ENCODE measurements at regions not wholly inside any gene's neighbourhood (a gene's known extent, or its start where the extent isn't known, plus 50 kb on each side); places are given as distances from the start of the nearest gene placed in this dataset.

DNA sequence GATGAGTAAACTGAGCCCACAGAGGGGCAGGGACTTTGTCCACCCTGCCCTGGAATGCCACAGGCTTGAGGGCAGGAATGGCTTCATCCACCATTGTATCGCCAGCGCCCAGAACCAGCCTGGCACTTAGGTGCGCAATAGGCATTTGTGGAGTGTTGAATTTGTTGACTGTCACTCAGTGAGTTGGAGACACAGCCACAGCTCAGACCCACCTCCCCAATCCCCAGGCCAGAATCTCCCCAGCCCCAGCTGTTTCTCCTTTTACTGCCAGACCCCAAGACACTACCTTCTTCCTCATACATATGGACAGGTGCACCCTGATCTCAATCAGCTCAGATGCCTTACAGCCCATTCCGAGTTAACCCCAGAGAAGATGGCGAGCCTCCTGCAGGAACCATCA, 674.5 kb downstream of the MATN1 start:
- no peaks in the 10 kb centered on the region for H3K36me3 ChIP-seq (ENCODE audit: control insufficient read depth in 4 of 4, insufficient read depth in 4 of 4, low read length in 4 of 4)
- H3K4me3 ChIP-seq = no peak overlapping the region
- TF ChIP-seq, protein P1, sequence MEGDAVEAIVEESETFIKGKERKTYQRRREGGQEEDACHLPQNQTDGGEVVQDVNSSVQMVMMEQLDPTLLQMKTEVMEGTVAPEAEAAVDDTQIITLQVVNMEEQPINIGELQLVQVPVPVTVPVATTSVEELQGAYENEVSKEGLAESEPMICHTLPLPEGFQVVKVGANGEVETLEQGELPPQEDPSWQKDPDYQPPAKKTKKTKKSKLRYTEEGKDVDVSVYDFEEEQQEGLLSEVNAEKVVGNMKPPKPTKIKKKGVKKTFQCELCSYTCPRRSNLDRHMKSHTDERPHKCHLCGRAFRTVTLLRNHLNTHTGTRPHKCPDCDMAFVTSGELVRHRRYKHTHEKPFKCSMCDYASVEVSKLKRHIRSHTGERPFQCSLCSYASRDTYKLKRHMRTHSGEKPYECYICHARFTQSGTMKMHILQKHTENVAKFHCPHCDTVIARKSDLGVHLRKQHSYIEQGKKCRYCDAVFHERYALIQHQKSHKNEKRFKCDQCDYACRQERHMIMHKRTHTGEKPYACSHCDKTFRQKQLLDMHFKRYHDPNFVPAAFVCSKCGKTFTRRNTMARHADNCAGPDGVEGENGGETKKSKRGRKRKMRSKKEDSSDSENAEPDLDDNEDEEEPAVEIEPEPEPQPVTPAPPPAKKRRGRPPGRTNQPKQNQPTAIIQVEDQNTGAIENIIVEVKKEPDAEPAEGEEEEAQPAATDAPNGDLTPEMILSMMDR (IDR thresholded peaks at IDR 0.05; ENCODE audit: control extremely low read depth, extremely low read depth) = no peak
- no peaks in the 10 kb centered on the region for H3K4me1 ChIP-seq (ENCODE audit: control insufficient read depth in 5 of 5, insufficient read depth in 5 of 5, low read length in 5 of 5)
- no peak for DNase-seq
- no peak for ATAC-seq (ENCODE audit: insufficient read depth, low FRiP score)
- 89 to 91% methylated on average over 5 of the region's 5 CpGs for WGBS, 2 donors
- peaks cover 0 to 2% (median 0%) of the 10 kb centered on the region in 4 donors for H3K9me3 ChIP-seq (ENCODE audit: control insufficient read depth in 4 of 4, insufficient read depth in 3 of 4, low read length in 3 of 4)
- no peak overlapping the region for H3K9ac ChIP-seq (ENCODE audit: insufficient read depth in 1 of 2, low read length in 2 of 2)
- H3K27ac ChIP-seq (ENCODE audit: low read depth in 1 of 2, low read length in 1 of 2) = no peak overlapping the region
- peaks cover 0 to 3% (median 0%) of the 10 kb centered on the region in 3 donors for H3K27me3 ChIP-seq (ENCODE audit: control insufficient read depth in 3 of 3, insufficient read depth in 3 of 3, low read length in 2 of 3)

DNA sequence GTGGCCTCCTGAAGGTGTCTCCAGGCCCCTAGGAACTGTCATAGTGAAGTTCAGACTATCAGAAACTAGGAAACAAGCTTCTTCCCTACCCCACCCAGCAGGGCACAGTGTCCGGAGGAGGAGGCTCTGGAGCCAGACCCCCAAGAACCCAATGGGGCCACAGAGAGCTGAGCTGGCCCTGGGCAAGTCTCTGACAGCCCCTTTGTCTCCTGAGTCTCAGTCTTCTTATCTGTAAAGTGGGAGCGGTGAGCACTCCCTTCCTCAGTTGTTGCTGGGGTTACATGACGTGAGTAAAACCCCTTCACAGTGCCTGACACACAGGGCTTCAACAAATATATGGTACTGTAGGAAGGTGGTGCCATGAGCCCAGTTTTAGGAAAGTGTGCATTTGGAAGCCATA, 675.8 kb downstream of the MATN1 start:
- Histone ChIP-seq H3K9me3 (ENCODE audit: control insufficient read depth in 4 of 4, insufficient read depth in 3 of 4, low read length in 3 of 4) (peaks cover 0 to 8% (median 0%) of the 10 kb centered on the region in 4 donors), H3K27ac (ENCODE audit: low read depth in 1 of 2, low read length in 1 of 2) (no peak overlapping the region), H3K9ac (ENCODE audit: insufficient read depth in 1 of 2, low read length in 2 of 2) (no peak overlapping the region), H3K27me3 (ENCODE audit: control insufficient read depth in 3 of 3, insufficient read depth in 3 of 3, low read length in 2 of 3) (no peaks in the 10 kb centered on the region), H3K4me1 (ENCODE audit: control insufficient read depth in 5 of 5, insufficient read depth in 5 of 5, low read length in 5 of 5) (no peaks in the 10 kb centered on the region), H3K4me3 (no peak overlapping the region), H3K36me3 (ENCODE audit: control insufficient read depth in 4 of 4, insufficient read depth in 4 of 4, low read length in 4 of 4) (no peaks in the 10 kb centered on the region)
- no peak for ATAC-seq (ENCODE audit: insufficient read depth, low FRiP score)
- no peak for DNase-seq
- WGBS, 2 donors = 76 to 96% methylated on average over 3 of the region's 3 CpGs
- TF ChIP-seq, protein P1 (IDR thresholded peaks at IDR 0.05; ENCODE audit: control extremely low read depth, extremely low read depth) = no peak

DNA sequence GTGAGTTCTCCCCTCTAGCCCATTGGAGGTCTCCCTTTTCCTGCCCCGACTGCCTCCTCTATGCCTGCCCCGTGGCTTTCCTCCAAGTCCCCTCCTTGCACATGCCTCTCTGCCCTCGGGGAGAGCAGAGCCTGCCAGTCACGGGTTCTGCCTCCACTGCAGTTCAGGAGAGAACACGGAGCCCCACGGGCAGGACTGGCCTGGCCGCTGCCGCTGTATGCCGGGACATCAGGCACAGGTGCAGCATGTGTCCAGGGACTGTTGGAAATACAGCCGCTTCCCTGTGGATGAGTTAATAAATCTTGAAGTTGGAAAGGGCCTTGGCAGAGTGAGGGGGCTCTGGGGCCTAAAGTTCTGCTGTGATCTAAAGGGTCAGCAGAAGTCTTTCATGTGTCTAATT, 676.6 kb downstream of the MATN1 start:
- H3K27ac ChIP-seq (ENCODE audit: low read depth in 1 of 2, low read length in 1 of 2) = no peak overlapping the region
- H3K9me3 ChIP-seq (ENCODE audit: control insufficient read depth in 4 of 4, insufficient read depth in 3 of 4, low read length in 3 of 4) = peaks cover 0 to 13% (median 0%) of the 10 kb centered on the region in 4 donors
- H3K4me3 ChIP-seq = no peak overlapping the region
- no peaks in the 10 kb centered on the region for H3K27me3 ChIP-seq (ENCODE audit: control insufficient read depth in 3 of 3, insufficient read depth in 3 of 3, low read length in 2 of 3)
- no peak overlapping the region for H3K9ac ChIP-seq (ENCODE audit: insufficient read depth in 1 of 2, low read length in 2 of 2)
- TF ChIP-seq, protein P1 (IDR thresholded peaks at IDR 0.05; ENCODE audit: control extremely low read depth, extremely low read depth) = no peak
- ATAC-seq (ENCODE audit: insufficient read depth, low FRiP score) = no peak
- no peaks in the 10 kb centered on the region for H3K36me3 ChIP-seq (ENCODE audit: control insufficient read depth in 4 of 4, insufficient read depth in 4 of 4, low read length in 4 of 4)
- no peak for DNase-seq
- 81 to 84% methylated on average over 10 of the region's 10 CpGs for WGBS, 2 donors
- no peaks in the 10 kb centered on the region for H3K4me1 ChIP-seq (ENCODE audit: control insufficient read depth in 5 of 5, insufficient read depth in 5 of 5, low read length in 5 of 5)
